ENCODE measurements at regions not wholly inside any gene's neighbourhood (a gene's known extent, or its start where the extent isn't known, plus 50 kb on each side); places are given as distances from the start of the nearest gene placed in this dataset.
A peak's percentile ranks its signal among the peaks of the same experiment; 100 is the strongest.

DNA sequence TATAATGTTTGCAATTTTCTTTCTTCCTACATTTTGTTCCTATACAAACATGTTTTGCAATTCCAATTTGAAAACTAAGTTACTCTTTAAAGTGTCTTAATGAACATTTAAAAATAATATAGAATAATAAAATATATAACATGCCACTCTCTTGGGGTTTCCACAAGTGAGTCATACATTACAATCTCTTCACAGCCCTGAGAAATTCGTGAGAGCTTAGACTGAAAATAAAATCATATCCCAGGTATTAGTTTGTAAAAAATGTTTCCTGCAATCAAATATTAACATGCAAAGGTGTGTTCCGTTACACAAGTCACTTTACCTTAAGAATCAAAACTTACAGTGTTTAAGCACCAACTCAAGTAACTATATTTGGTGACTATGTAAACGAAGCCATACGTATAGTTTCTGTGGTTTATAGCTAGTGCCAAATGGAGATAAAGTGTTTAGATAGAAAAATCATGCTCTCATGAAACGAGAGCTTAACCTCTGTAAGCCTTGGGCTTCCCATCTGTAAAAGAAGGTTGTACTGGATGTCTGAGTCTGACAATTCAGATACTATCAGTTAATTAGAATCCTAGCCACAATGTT, 253.6 kb upstream of the ANO3 start:
- no peaks in the 10 kb centered on the region for H3K9me1 ChIP-seq (ENCODE audit: control insufficient read depth, extremely low read depth, insufficient read depth, low read length)
- H3K9me3 ChIP-seq (ENCODE audit: control insufficient read depth, low read depth, low read length), result no peaks in the 10 kb centered on the region
- H4K20me1 ChIP-seq (ENCODE audit: control insufficient read depth, extremely low read depth, insufficient read depth, low read length), result no peaks in the 10 kb centered on the region
- peaks cover 14% of the 10 kb centered on the region for H3K4me1 ChIP-seq (ENCODE audit: control insufficient read depth, extremely low read depth, insufficient read depth, low read length)
- peak overlapping the region; percentile 44 for H3K9ac ChIP-seq (ENCODE audit: control insufficient read depth, extremely low read depth, insufficient read depth, low read length)
- dilution Hi-C loops (cut with MboI; ENCODE audit: extremely low pct_ligation_motif_present, low sequenced_read_pairs), result no loop called here
- FAIRE-seq, result peak; percentile 63
- no peaks in the 10 kb centered on the region for H3K36me3 ChIP-seq (ENCODE audit: control insufficient read depth in 2 of 2, extremely low read depth in 1 of 2, insufficient read depth in 2 of 2, low read length in 2 of 2)
- no peaks in the 10 kb centered on the region for H3K79me2 ChIP-seq (ENCODE audit: control insufficient read depth, insufficient read depth, low read length)
- no peaks in the 10 kb centered on the region for H3K27me3 ChIP-seq (ENCODE audit: control insufficient read depth, extremely low read depth, insufficient read depth, low read length)
- H3K4me3 ChIP-seq (ENCODE audit: control insufficient read depth in 2 of 3, extremely low read depth in 1 of 3, insufficient read depth in 2 of 3, low read depth in 1 of 3, low read length in 3 of 3), result peak overlapping the region; percentile 29 to 46 (median 37)
- peak overlapping the region; percentile 85 for H3K4me2 ChIP-seq (ENCODE audit: control insufficient read depth, extremely low read depth, insufficient read depth, low read depth, low read length)
- H3K27ac ChIP-seq (ENCODE audit: control insufficient read depth, insufficient read depth, low read length), result peak overlapping the region; percentile 81
- DNase-seq (ENCODE audit: low read depth, low spot score), result no peak
- TF ChIP-seq CTCF (optimal IDR thresholded peaks at IDR 0.05 in 1 of 3, IDR thresholded peaks at IDR 0.05 in 1 of 3, conservative IDR thresholded peaks at IDR 0.05 in 1 of 3; ENCODE audit: extremely low read depth in 1 of 3, insufficient read depth in 2 of 3, low read length in 3 of 3) (no peak), EZH2 (IDR thresholded peaks at IDR 0.05; ENCODE audit: low read length) (no peak)
- H2AFZ ChIP-seq (ENCODE audit: control insufficient read depth, low read length), result peak overlapping the region; percentile 90

- Histone ChIP-seq H3K4me1 (ENCODE audit: control insufficient read depth, extremely low read depth, insufficient read depth, low read length) (peaks cover 7% of the 10 kb centered on the region), H3K4me3 (ENCODE audit: control insufficient read depth in 2 of 3, extremely low read depth in 1 of 3, insufficient read depth in 2 of 3, low read depth in 1 of 3, low read length in 3 of 3) (no peak overlapping the region), H2AFZ (ENCODE audit: control insufficient read depth, low read length) (no peak overlapping the region), H3K9me1 (ENCODE audit: control insufficient read depth, extremely low read depth, insufficient read depth, low read length) (no peaks in the 10 kb centered on the region), H3K27me3 (ENCODE audit: control insufficient read depth, extremely low read depth, insufficient read depth, low read length) (no peaks in the 10 kb centered on the region), H3K79me2 (ENCODE audit: control insufficient read depth, insufficient read depth, low read length) (no peaks in the 10 kb centered on the region), H3K9me3 (ENCODE audit: control insufficient read depth, low read depth, low read length) (no peaks in the 10 kb centered on the region), H3K36me3 (ENCODE audit: control insufficient read depth in 2 of 2, extremely low read depth in 1 of 2, insufficient read depth in 2 of 2, low read length in 2 of 2) (no peaks in the 10 kb centered on the region), H3K27ac (ENCODE audit: control insufficient read depth, insufficient read depth, low read length) (no peak overlapping the region), H4K20me1 (ENCODE audit: control insufficient read depth, extremely low read depth, insufficient read depth, low read length) (no peaks in the 10 kb centered on the region), H3K9ac (ENCODE audit: control insufficient read depth, extremely low read depth, insufficient read depth, low read length) (no peak overlapping the region), H3K4me2 (ENCODE audit: control insufficient read depth, extremely low read depth, insufficient read depth, low read depth, low read length) (no peak overlapping the region)
- TF ChIP-seq CTCF (optimal IDR thresholded peaks at IDR 0.05 in 1 of 3, IDR thresholded peaks at IDR 0.05 in 1 of 3, conservative IDR thresholded peaks at IDR 0.05 in 1 of 3; ENCODE audit: extremely low read depth in 1 of 3, insufficient read depth in 2 of 3, low read length in 3 of 3) (no peak), EZH2 (IDR thresholded peaks at IDR 0.05; ENCODE audit: low read length) (no peak)
- DNase-seq (ENCODE audit: low read depth, low spot score) (no peak), FAIRE-seq (no peak)
- dilution Hi-C loops (cut with MboI; ENCODE audit: extremely low pct_ligation_motif_present, low sequenced_read_pairs), result no loop called here
Measured at GRCh38 chr11:26084313-26084712, 247.6 kb upstream of the ANO3 start.

Data from keratinocyte (primary cell).